Liver (tissue), 8 donors: ENCODE measurements at regions not wholly inside any gene's neighbourhood (a gene's known extent, or its start where the extent isn't known, plus 50 kb on each side); places are given as distances from the start of the nearest gene placed in this dataset.

ENCODE experiments used
- DNase-seq: peaks from one replicate; pipeline ENCODE4 v3.0.0-alpha.2; 2017; ENCODE audit warnings: low spot score
- H3K27ac ChIP-seq, 2 donors: one replicate each; pipeline ENCODE4 v1.7.0; 2013; ENCODE audit warnings: inconsistent platforms in 2 of 2, low read length in 2 of 2, control low read depth in 1 of 2, low read depth in 1 of 2, mild to moderate bottlenecking in 1 of 2
- H3K27me3 ChIP-seq, 4 donors: one replicate each; pipeline versions ENCODE4 v1.6.1 to v1.7.0; 2013; ENCODE audit warnings: low read length in 3 of 4, inconsistent platforms in 1 of 4, mild to moderate bottlenecking in 1 of 4, moderate library complexity in 1 of 4; ENCODE audit not compliant: control insufficient read depth in 4 of 4, insufficient read depth in 4 of 4
- H3K36me3 ChIP-seq, 4 donors: one replicate each; pipeline versions ENCODE4 v1.6.1 to v1.7.0; 2013; ENCODE audit warnings: low read length in 3 of 4, mild to moderate bottlenecking in 3 of 4, low read depth in 1 of 4, moderate library complexity in 1 of 4; ENCODE audit not compliant: control insufficient read depth in 4 of 4, insufficient read depth in 3 of 4
- H3K4me1 ChIP-seq, 4 donors: one replicate each; pipeline versions ENCODE4 v1.6.1 to v1.7.0; 2013; ENCODE audit warnings: low read length in 3 of 4, mild to moderate bottlenecking in 3 of 4, moderate library complexity in 1 of 4; ENCODE audit not compliant: control insufficient read depth in 4 of 4, insufficient read depth in 4 of 4
- H3K4me3 ChIP-seq, 3 donors: one replicate each; pipeline versions ENCODE4 v1.6.1 to v1.7.0; 2013; ENCODE audit warnings: low read length in 3 of 3, control low read depth in 1 of 3, low read depth in 1 of 3, mild to moderate bottlenecking in 1 of 3
- H3K9ac ChIP-seq, 2 donors: one replicate each; pipeline ENCODE4 v1.7.0; 2013; ENCODE audit warnings: low read length in 2 of 2, mild to moderate bottlenecking in 2 of 2, moderate library complexity in 2 of 2, control low read depth in 1 of 2, low read depth in 1 of 2
- H3K9me3 ChIP-seq, 4 donors: one replicate each; pipeline versions ENCODE4 v1.6.1 to v1.7.0; 2013; ENCODE audit warnings: low read length in 3 of 4; ENCODE audit not compliant: control insufficient read depth in 4 of 4
- ATF3 ChIP-seq: IDR thresholded peaks from 2 replicates; pipeline ENCODE4 v1.6.1; 2016; ENCODE audit warnings: antibody characterized with exemption
- CTCF ChIP-seq: fragments of 150-350 bp; IDR thresholded peaks from 2 replicates; pipeline ENCODE4 v1.5.1; 2017; ENCODE audit warnings: improper control_type of control experiment, low read depth, low read length; ENCODE audit not compliant: missing input control
- EGR1 ChIP-seq, 2 donors: IDR thresholded peaks; 2 replicates each; pipeline ENCODE4 v1.6.1; 2016 to 2018; ENCODE audit warnings: antibody characterized with exemption in 2 of 2, low read depth in 2 of 2
- FOXA1 ChIP-seq: IDR thresholded peaks from 2 replicates; pipeline ENCODE4 v1.6.1; 2016; ENCODE audit warnings: antibody characterized with exemption
- GABPA ChIP-seq, 2 donors: IDR thresholded peaks in 1 of 2; conservative IDR thresholded peaks in 1 of 2; 2 replicates each; pipeline ENCODE4 v1.6.1; 2016; ENCODE audit warnings: antibody characterized with exemption in 2 of 2, mild to moderate bottlenecking in 1 of 2, moderate library complexity in 1 of 2
- HNF4A ChIP-seq, 2 donors: conservative IDR thresholded peaks; 2 replicates each; pipeline ENCODE4 v1.6.1; 2016; ENCODE audit warnings: antibody characterized with exemption in 2 of 2, mild to moderate bottlenecking in 2 of 2
- JUND ChIP-seq, 2 donors: IDR thresholded peaks; 2 replicates each; pipeline ENCODE4 v1.6.1; 2016; ENCODE audit warnings: antibody characterized with exemption in 2 of 2
- MAX ChIP-seq: IDR thresholded peaks from 2 replicates; pipeline ENCODE4 v1.6.1; 2016; ENCODE audit warnings: antibody characterized with exemption
- REST ChIP-seq: IDR thresholded peaks from 2 replicates; pipeline ENCODE4 v1.6.1; 2016; ENCODE audit warnings: antibody characterized with exemption, mild to moderate bottlenecking
- RXRA ChIP-seq, 2 donors: IDR thresholded peaks; 2 replicates each; pipeline ENCODE4 v1.6.1; 2017 to 2018; ENCODE audit warnings: antibody characterized with exemption in 2 of 2, mild to moderate bottlenecking in 1 of 2
- SP1 ChIP-seq: IDR thresholded peaks from 2 replicates; pipeline ENCODE4 v1.6.1; 2018; ENCODE audit warnings: antibody characterized with exemption, mild to moderate bottlenecking
- TAF1 ChIP-seq: conservative IDR thresholded peaks from 2 replicates; pipeline ENCODE4 v1.6.1; 2016; ENCODE audit warnings: antibody characterized with exemption, mild to moderate bottlenecking
- WGBS: extraction: QIAGEN DNeasy Blood & Tissue Kit; methylation state at CpG from one replicate; pipeline ENCODE4 v1.1.7; 2013; 5-methylcytosine and 5-hydroxymethylcytosine counted together
- donor health status: healthy.
- donor health status: healthy.
- donor health status: healthy.
- donor health status: healthy.
- donor health status: healthy.

- TF ChIP-seq MAX: no peak
- TF ChIP-seq CTCF: no peak
- no peak for TF ChIP-seq SP1
Observed at GRCh38 chr2:204360218-204361007, 184.9 kb upstream of the PARD3B start (continued).

- Histone ChIP-seq H3K4me3 (no peak overlapping the region), H3K9ac (no peak overlapping the region), H3K9me3 (no peaks in the 10 kb centered on the region), H3K36me3 (no peaks in the 10 kb centered on the region), H3K27ac (no peak overlapping the region), H3K4me1 (no peaks in the 10 kb centered on the region), H3K27me3 (no peaks in the 10 kb centered on the region)
- WGBS: 93% methylated on average over 2 of the region's 2 CpGs
- TF ChIP-seq GABPA (IDR thresholded peaks at IDR 0.05 in 1 of 2, conservative IDR thresholded peaks at IDR 0.05 in 1 of 2) (no peak), SP1 (no peak), ATF3 (no peak), JUND (IDR thresholded peaks at IDR 0.05) (no peak), HNF4A (conservative IDR thresholded peaks at IDR 0.05) (no peak), CTCF (no peak), EGR1 (IDR thresholded peaks at IDR 0.05; ENCODE audit: low read depth in 2 of 2) (no peak), TAF1 (no peak), REST (no peak), RXRA (IDR thresholded peaks at IDR 0.05) (no peak), FOXA1 (no peak), MAX (no peak)
- no peak for DNase-seq
Observed at GRCh38 chr2:204361738-204362137, 183.5 kb upstream of the PARD3B start.
